Left ventricle myocardium inferior (tissue), 1 donor: ENCODE measurements at regions not wholly inside any gene's neighbourhood (a gene's known extent, or its start where the extent isn't known, plus 50 kb on each side); places are given as distances from the start of the nearest gene placed in this dataset.

ENCODE experiments used
- DNase-seq: peaks from one replicate; pipeline ENCODE4 v3.0.0-alpha.2; 2020
- H3K27ac ChIP-seq: fragments of 200-600 bp; replicated peaks from 2 replicates; pipeline ENCODE4 v1.8.0; 2021
- H3K27me3 ChIP-seq: fragments of 200-600 bp; 2 replicates; pipeline ENCODE4 v1.8.0; 2021; ENCODE audit warnings: low read depth
- H3K36me3 ChIP-seq: fragments of 200-600 bp; 2 replicates; pipeline ENCODE4 v1.8.0; 2021
- H3K4me1 ChIP-seq: fragments of 200-600 bp; 2 replicates; pipeline ENCODE4 v1.8.0; 2021
- H3K4me3 ChIP-seq: fragments of 200-600 bp; 2 replicates; pipeline ENCODE4 v1.8.0; 2021; ENCODE audit warnings: mild to moderate bottlenecking, moderate library complexity
- H3K9me3 ChIP-seq: fragments of 200-600 bp; replicated peaks from 2 replicates; pipeline ENCODE4 v1.8.0; 2021
- intact Hi-C: fragments of 100-400 bp; cut with micrococcal nuclease; formaldehyde crosslinking; loops from one replicate; pipeline ENCODE4 v1.11.0; 2022
- TF ChIP-seq, protein P1 (sequence below): fragments of 200-600 bp; IDR thresholded peaks from 2 replicates; pipeline ENCODE4 v1.8.0; 2021; ENCODE audit warnings: antibody characterized with exemption, mild to moderate bottlenecking, borderline replicate concordance
- donor health status: DM: no; HTN: yes; CAD: no; lungs with severe emphysema.

DNA sequence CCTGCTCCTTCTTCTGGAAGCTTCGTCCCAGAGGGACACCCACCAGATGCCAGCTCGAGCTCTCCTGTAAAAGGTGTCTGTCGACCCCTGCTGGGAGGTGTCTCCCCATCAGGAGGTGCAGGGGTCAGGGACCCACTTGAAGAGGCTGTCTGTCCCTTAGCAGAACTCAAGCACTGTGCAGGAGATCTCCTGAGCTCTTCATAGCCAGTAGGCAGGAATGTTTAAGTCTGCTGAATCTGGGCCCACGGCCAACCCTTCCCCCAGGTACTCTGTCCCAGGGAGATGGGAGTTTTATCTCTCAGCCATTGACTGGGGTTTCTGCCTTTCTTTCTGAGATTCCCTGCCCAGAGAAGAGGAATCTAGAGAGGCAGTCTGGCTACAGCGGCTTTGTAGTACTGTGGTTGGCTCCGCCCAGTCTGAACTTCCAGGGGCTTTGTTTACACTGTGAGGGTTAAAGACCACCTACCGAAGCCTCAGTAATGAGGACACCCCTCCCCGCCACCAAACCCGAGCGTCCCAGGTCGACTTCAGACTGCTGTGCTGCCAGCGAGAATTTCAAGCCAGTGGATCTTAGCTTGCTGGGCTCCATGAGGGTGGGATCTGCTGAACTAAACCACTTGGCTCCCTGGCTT lies 1383.0 kb upstream of the TENM3 start:
- no peaks in the 10 kb centered on the region for H3K36me3 ChIP-seq
- no peaks in the 10 kb centered on the region for H3K4me1 ChIP-seq
- intact Hi-C loops: no loop called here
- no peak for DNase-seq
- H3K9me3 ChIP-seq: peaks cover 18% of the 10 kb centered on the region
- H3K4me3 ChIP-seq: no peak overlapping the region
- H3K27me3 ChIP-seq: no peaks in the 10 kb centered on the region
- H3K27ac ChIP-seq: no peak overlapping the region
- TF ChIP-seq, protein P1, sequence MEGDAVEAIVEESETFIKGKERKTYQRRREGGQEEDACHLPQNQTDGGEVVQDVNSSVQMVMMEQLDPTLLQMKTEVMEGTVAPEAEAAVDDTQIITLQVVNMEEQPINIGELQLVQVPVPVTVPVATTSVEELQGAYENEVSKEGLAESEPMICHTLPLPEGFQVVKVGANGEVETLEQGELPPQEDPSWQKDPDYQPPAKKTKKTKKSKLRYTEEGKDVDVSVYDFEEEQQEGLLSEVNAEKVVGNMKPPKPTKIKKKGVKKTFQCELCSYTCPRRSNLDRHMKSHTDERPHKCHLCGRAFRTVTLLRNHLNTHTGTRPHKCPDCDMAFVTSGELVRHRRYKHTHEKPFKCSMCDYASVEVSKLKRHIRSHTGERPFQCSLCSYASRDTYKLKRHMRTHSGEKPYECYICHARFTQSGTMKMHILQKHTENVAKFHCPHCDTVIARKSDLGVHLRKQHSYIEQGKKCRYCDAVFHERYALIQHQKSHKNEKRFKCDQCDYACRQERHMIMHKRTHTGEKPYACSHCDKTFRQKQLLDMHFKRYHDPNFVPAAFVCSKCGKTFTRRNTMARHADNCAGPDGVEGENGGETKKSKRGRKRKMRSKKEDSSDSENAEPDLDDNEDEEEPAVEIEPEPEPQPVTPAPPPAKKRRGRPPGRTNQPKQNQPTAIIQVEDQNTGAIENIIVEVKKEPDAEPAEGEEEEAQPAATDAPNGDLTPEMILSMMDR: no peak

DNA sequence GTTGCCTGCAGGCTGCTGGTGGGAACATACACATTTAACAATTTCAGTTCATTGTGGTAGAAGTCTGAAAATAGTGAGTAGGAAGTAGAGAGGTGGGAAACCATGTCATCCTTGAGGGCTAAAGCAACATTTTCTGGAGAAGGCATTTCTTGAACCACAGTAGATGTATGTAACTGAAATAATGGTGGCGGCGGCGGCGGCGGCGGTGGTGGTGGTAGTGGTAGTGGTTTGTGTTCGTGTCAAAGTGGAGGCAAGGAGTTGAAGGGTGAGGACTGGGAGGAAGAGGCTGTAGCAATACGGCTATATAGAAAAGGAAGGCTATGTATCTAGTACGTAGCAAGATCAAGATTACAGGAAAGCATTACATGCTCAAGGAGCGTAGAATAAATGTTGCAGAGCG lies 1381.6 kb upstream of the TENM3 start:
- H3K27ac ChIP-seq: no peak overlapping the region
- DNase-seq: no peak
- H3K9me3 ChIP-seq: peaks cover 30% of the 10 kb centered on the region
- H3K27me3 ChIP-seq: no peaks in the 10 kb centered on the region
- H3K36me3 ChIP-seq: no peaks in the 10 kb centered on the region
- H3K4me1 ChIP-seq: no peaks in the 10 kb centered on the region
- no peak overlapping the region for H3K4me3 ChIP-seq
- intact Hi-C loops: no loop called here
- TF ChIP-seq, protein P1: no peak

DNA sequence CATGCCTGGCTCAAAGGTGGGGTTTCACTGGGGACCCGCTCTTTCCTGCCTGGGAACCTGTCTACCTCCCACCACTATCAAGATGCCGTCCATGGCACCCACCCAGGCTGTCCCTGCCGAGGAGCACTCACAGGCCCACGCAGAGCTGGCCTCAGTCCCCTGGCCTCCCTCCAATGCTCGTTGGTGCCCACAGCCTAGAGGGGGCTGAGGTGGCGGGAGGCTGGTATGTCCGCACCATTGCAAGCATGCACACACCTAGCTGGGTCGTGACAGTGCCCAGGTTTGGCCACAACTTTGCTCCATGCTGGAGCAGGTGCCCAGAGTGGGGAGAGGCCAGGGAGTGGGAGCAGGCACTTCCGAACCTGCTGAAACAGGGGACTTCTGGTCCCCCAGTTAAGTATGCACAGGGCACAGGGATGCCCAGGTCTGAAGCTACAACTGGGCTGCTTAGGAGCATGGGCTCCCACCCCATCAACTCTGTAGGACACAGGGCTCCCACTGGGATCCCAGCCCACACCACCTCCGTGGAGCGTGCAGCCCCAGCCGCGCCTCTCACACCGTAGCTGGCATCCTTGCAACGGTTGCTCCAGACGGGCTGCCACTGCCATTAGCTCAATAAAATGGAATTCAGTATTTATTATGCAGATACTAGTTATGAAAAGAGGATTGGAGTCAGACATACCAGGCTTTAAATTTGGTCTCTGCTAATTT lies 1376.1 kb upstream of the TENM3 start:
- H3K4me3 ChIP-seq: no peak overlapping the region
- H3K27ac ChIP-seq: no peak overlapping the region
- H3K36me3 ChIP-seq: no peaks in the 10 kb centered on the region
- H3K9me3 ChIP-seq: peaks cover 49% of the 10 kb centered on the region
- no peak for DNase-seq
- H3K27me3 ChIP-seq: no peaks in the 10 kb centered on the region
- intact Hi-C loops: no loop called here
- no peaks in the 10 kb centered on the region for H3K4me1 ChIP-seq
- TF ChIP-seq, protein P1: no peak

DNA sequence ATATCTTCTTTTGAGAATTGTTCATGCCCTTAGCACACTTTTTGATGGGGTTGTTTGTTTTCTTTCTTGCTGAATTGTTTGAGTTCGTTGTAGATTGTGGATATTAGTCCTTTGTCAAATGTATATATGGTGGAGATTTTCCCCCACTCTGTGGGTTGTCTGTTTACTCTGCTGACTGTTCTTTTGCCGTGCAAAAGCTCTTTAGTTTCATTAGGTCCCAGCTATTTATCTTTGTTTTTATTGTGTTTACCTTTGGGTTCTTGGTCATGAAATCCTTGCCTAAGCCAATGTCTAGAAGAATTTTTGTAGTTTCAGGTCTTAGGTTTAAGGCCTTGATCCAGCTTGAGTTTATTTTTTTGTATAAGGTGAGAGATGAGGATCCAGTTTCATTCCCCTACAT lies 1372.6 kb upstream of the TENM3 start:
- H3K27me3 ChIP-seq: no peaks in the 10 kb centered on the region
- H3K4me3 ChIP-seq: no peak overlapping the region
- TF ChIP-seq, protein P1: no peak
- no peak overlapping the region for H3K27ac ChIP-seq
- H3K4me1 ChIP-seq: no peaks in the 10 kb centered on the region
- no peaks in the 10 kb centered on the region for H3K36me3 ChIP-seq
- H3K9me3 ChIP-seq: peaks cover 41% of the 10 kb centered on the region
- no peak for DNase-seq
- intact Hi-C loops: no loop called here

DNA sequence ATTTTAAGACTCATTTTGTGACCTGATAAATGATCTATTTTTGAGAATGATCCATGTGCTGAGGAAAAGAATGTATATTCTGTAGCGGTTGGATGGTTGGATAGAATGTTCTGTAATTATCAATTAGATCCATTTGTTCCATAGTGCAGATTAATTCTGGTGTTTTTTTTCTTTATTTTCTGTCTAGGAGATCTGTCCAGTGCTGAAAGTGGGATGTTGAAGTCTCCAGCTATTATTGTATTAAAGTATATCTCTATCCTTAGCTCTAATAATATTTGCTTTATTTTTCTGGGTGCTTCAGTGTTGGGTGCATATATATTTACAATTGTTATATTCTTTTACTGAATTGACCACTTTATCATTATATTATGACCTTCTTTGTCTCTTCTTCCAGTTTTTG lies 1344.9 kb upstream of the TENM3 start:
- H3K27me3 ChIP-seq: no peaks in the 10 kb centered on the region
- TF ChIP-seq, protein P1: no peak
- H3K4me3 ChIP-seq: no peak overlapping the region
- DNase-seq: no peak
- no peaks in the 10 kb centered on the region for H3K36me3 ChIP-seq
- no peak overlapping the region for H3K27ac ChIP-seq
- peaks cover 16% of the 10 kb centered on the region for H3K9me3 ChIP-seq
- H3K4me1 ChIP-seq: no peaks in the 10 kb centered on the region
- intact Hi-C loops: no loop called here
